Endothelial cell of umbilical vein (primary cell): ENCODE measurements at regions not wholly inside any gene's neighbourhood (a gene's known extent, or its start where the extent isn't known, plus 50 kb on each side); places are given as distances from the start of the nearest gene placed in this dataset.

Experiments used
- EZH2 ChIP-seq: IDR thresholded peaks from 2 replicates; pipeline ENCODE4 v1.6.1; 2012; ENCODE audit warnings: borderline replicate concordance, low read depth, mild to moderate bottlenecking, moderate library complexity, low read length, inconsistent platforms; ENCODE audit not compliant: severe bottlenecking
- FOS ChIP-seq: IDR thresholded peaks from 2 replicates; pipeline ENCODE4 v1.6.1; 2011; ENCODE audit warnings: mild to moderate bottlenecking, low read length, moderate library complexity, borderline replicate concordance; ENCODE audit not compliant: insufficient read depth
- GATA2 ChIP-seq: IDR thresholded peaks from 2 replicates; pipeline ENCODE4 v1.7.0; 2011; ENCODE audit warnings: low read depth, mild to moderate bottlenecking, moderate library complexity, mixed read lengths, low read length; ENCODE audit not compliant: insufficient read length, insufficient read depth
- POLR2A ChIP-seq: IDR thresholded peaks from 2 replicates; pipeline ENCODE4 v1.6.1; 2012; ENCODE audit warnings: low read depth, mild to moderate bottlenecking, control low read depth, low read length
- POLR2AphosphoS5 ChIP-seq: IDR thresholded peaks from 2 replicates; pipeline ENCODE4 v1.6.1; 2012; ENCODE audit warnings: low read depth, mild to moderate bottlenecking, control low read depth, low read length, moderate library complexity; ENCODE audit not compliant: insufficient read depth
- TF ChIP-seq, protein P1 (sequence below), 2 donors: IDR thresholded peaks; 1 replicate in 1 of 2; 2 replicates in 1 of 2; pipeline ENCODE4 v1.5.1; 2011; ENCODE audit warnings: low read length in 2 of 2, mild to moderate bottlenecking in 2 of 2, moderate library complexity in 2 of 2, control low read depth in 1 of 2, inconsistent platforms in 1 of 2, low read depth in 1 of 2; ENCODE audit not compliant: insufficient read depth in 1 of 2; ENCODE audit errors: extremely low read depth in 1 of 2
- TF ChIP-seq, protein P2 (sequence below): IDR thresholded peaks from 2 replicates; pipeline ENCODE4 v1.6.1; 2011; ENCODE audit not compliant: insufficient read depth, insufficient read length

DNA sequence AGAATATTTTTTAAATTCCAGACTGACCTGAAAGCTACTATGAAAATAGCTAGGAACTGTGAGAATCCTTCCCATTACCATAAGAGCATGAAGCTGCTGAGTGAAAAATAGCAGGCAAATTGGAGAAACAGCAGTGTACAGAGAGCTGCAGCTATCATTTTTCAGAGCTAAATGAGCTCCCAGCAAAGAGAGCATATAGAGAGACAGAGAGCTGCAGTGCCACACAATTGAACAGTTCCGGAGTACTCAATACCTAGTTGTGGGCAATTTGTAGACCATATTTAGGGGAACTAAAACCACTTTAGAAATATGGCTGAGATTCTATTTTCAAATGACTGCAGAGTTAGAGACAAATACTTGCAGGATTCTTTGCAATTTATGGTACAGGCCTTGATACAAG, 645.3 kb downstream of the STK39 start:
- TF ChIP-seq, protein P1, sequence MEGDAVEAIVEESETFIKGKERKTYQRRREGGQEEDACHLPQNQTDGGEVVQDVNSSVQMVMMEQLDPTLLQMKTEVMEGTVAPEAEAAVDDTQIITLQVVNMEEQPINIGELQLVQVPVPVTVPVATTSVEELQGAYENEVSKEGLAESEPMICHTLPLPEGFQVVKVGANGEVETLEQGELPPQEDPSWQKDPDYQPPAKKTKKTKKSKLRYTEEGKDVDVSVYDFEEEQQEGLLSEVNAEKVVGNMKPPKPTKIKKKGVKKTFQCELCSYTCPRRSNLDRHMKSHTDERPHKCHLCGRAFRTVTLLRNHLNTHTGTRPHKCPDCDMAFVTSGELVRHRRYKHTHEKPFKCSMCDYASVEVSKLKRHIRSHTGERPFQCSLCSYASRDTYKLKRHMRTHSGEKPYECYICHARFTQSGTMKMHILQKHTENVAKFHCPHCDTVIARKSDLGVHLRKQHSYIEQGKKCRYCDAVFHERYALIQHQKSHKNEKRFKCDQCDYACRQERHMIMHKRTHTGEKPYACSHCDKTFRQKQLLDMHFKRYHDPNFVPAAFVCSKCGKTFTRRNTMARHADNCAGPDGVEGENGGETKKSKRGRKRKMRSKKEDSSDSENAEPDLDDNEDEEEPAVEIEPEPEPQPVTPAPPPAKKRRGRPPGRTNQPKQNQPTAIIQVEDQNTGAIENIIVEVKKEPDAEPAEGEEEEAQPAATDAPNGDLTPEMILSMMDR (IDR thresholded peaks at IDR 0.05; ENCODE audit: extremely low read depth in 1 of 2, insufficient read depth in 1 of 2, low read depth in 1 of 2, low read length in 2 of 2), result no peak
- TF ChIP-seq GATA2, result no peak
- no peak for TF ChIP-seq POLR2AphosphoS5
- no peak for TF ChIP-seq POLR2A
- no peak for TF ChIP-seq EZH2
- TF ChIP-seq, protein P2, sequence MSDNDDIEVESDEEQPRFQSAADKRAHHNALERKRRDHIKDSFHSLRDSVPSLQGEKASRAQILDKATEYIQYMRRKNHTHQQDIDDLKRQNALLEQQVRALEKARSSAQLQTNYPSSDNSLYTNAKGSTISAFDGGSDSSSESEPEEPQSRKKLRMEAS, result no peak
- TF ChIP-seq FOS, result no peak
